H7 (cell line): ENCODE measurements at regions not wholly inside any gene's neighbourhood (a gene's known extent, or its start where the extent isn't known, plus 50 kb on each side); places are given as distances from the start of the nearest gene placed in this dataset.

Experiments
- DNase-seq: peaks from one replicate; pipeline ENCODE4 v3.0.0; 2012
- H3K27me3 ChIP-seq: 2 replicates; pipeline ENCODE4 v1.6.0; 2011; ENCODE audit warnings: mild to moderate bottlenecking, low read length; ENCODE audit not compliant: control insufficient read depth, insufficient read depth
- H3K36me3 ChIP-seq: replicated peaks from 2 replicates; pipeline ENCODE4 v1.5.1; 2011; ENCODE audit warnings: low read length; ENCODE audit not compliant: control insufficient read depth, insufficient read depth
- H3K4me3 ChIP-seq: 2 replicates; pipeline ENCODE4 v1.5.1; 2011; ENCODE audit warnings: low read depth, mild to moderate bottlenecking, control low read depth, low read length, moderate library complexity; ENCODE audit not compliant: insufficient read depth

DNA sequence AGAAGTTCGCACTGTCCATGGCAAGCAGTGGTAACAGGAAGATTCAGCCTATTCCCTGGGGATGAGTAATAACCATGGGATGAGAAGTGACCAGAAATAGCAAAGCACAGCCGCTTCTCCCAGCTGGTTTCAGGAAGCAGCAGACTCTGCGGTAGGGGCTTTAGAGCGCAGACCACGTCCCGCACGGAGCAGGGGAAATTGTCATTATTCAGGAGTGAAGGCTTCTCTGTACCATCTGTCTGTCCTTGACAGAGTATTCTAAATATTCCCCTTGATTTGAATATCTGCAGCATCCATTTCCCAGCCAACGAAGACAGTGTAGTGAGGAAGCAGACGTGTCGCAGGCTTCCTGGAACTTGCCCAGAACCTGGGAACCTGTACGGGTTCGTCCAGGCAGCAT, 159.6 kb downstream of the NXNL2 start:
- H3K36me3 ChIP-seq = no peaks in the 10 kb centered on the region
- H3K27me3 ChIP-seq = no peaks in the 10 kb centered on the region
- no peak for DNase-seq

GRCh38 chr9:88696501-88696900, 161.5 kb downstream of the NXNL2 start:
- no peaks in the 10 kb centered on the region for H3K27me3 ChIP-seq

More for the DNA sequence above, 159.6 kb downstream of the NXNL2 start:
- no peak overlapping the region for H3K4me3 ChIP-seq

DNA sequence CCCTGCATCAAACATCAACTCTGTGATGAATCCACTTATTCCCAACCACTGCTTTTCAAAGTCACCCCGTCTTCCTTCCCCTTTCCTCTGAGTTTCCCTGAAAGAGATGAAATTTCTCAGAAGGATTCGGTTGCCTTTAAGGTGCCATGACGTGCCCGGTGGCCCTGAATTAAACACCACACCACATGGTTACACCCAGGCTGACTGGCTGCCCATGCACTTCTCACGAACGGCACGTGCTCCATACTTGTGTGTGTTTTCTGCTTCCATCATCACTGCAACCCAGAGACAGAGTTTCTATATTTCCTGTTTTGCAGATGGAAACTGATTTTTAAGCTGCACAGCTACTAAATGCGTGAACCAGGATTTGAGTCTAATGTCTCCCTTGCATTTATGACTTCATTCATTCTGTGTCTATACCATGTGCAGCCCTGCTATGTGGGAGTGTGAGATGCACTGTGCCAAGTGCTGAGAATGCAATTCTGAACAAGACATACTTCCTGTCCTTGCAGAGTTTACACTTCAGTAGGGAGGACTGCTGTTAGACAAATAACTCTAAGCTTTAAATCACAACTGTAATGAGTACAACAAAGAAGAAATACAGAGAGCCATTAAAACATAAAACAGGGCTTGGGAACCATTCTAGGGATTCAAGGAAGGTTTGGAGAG, 162.9 kb downstream of the NXNL2 start:
- DNase-seq = no peak
- Histone ChIP-seq H3K36me3 (no peaks in the 10 kb centered on the region), H3K4me3 (no peak overlapping the region), H3K27me3 (no peaks in the 10 kb centered on the region)

More at GRCh38 chr9:88696501-88696900, 161.5 kb downstream of the NXNL2 start:
- Histone ChIP-seq H3K36me3 (no peaks in the 10 kb centered on the region), H3K4me3 (no peak overlapping the region)
- no peak for DNase-seq

DNA sequence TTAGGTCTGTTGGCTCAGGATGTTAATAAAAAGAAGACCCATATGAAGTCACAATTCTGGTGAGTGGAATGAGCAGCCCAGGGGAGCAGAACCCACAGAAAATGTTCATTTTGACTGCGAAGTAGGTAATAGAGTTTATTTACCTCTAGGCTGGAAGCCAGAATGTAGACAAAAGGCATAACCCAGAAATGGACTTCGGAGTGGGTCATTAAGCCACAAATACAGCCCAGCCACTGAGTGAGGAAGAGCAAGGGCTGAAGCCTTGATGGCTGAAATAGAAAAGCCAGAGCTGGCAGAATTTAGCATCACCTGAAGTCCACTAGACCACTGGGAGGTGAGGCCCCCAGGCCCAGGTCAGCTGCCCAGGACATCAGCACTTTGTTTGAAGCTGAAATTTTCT, 168.0 kb downstream of the NXNL2 start:
- Histone ChIP-seq H3K36me3 (no peaks in the 10 kb centered on the region), H3K27me3 (no peaks in the 10 kb centered on the region)
- DNase-seq = no peak

DNA sequence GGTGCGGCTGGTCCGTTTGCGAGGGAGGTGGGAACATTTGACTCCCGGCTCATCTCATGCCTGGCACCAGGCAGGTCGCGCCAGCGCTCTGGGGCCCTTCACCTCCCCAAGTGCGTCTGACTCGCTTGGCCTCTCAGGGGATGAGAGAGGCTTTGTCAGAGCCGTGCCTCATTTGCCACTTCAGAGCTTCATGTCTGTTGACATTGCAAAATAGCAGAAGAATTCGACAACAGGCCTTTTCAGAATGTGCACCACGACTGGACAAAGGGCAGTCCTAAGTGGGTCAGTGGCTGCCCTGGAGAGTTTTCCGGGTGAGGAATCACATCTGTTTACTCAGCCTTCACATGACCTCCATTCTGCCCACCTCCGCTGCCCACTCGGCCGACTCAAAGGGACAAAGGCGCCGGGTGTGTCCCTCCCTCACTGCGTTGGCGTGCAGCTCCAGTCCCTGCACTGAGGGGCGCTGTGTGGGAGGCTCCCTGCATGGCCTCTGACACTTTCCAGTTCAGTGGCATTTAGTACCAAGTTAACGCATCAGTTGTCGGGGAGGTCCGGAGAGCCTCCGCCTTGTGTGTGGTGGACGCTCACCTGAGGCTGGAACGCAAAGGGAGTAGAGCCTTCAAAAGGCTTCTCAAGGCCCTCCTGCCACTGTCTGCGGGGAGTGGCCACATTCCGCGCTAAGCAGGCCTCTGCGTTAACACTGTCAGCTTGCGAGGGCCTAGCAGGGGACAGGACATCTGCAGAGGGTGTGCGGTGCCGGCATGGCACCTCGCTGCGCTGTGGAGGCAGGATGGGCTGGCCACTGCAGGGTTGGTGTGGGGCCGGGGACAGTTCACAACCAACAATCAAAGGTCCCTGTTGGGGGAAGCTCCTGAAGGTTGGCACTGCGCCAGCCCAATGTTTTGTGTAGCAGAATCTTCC, 171.5 kb downstream of the NXNL2 start:
- Histone ChIP-seq H3K4me3 (no peak overlapping the region), H3K27me3 (no peaks in the 10 kb centered on the region), H3K36me3 (no peaks in the 10 kb centered on the region)
- DNase-seq = peak; percentile 48

More for the DNA sequence above, 168.0 kb downstream of the NXNL2 start:
- H3K4me3 ChIP-seq = no peak overlapping the region

DNA sequence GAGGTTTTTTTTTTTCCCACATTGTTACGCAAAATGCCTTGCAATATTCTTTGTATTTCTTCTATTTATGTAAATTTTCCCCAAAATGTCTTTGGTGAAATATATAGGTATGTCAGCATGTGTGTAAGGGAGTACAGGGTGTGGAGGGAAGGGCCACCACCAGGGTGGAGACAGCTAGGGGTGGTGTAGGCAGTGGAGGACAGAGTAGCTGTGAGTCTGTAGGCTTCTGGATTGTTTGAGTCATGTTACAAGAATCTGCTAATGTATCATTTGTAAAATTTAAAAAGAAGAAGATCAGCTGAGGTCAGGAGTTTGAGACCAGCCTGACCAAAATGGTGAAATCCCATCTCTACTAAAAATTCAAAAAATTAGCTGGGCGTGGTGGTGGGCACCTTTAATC, 175.5 kb downstream of the NXNL2 start:
- DNase-seq = no peak
- Histone ChIP-seq H3K36me3 (no peaks in the 10 kb centered on the region), H3K4me3 (no peak overlapping the region), H3K27me3 (no peaks in the 10 kb centered on the region)

- H3K27me3 ChIP-seq = no peaks in the 10 kb centered on the region
- H3K4me3 ChIP-seq = no peak overlapping the region
- H3K36me3 ChIP-seq = no peaks in the 10 kb centered on the region
- DNase-seq = no peak
Observed at GRCh38 chr9:88711719-88712118, 176.7 kb downstream of the NXNL2 start.

DNA sequence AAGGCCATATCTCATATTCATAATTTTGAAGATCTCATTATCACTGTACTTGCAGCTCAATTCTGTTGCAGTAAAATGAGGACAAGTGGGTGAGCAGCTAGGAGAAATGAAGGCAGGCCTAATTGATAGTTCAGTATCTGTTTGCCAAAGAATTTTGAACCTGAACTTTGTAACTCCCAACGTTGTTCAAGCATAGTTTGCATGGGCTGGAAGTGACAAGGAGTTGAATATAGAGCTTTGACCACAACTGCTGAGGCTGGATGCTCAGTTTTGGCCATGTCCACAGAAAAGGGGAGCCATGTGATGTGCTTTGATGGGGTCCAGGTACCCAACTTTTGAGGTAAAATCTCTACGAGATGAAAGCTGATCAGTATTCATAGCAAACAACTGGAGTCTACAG, 177.5 kb downstream of the NXNL2 start:
- Histone ChIP-seq H3K27me3 (no peaks in the 10 kb centered on the region), H3K36me3 (no peaks in the 10 kb centered on the region), H3K4me3 (no peak overlapping the region)
- DNase-seq = no peak

DNA sequence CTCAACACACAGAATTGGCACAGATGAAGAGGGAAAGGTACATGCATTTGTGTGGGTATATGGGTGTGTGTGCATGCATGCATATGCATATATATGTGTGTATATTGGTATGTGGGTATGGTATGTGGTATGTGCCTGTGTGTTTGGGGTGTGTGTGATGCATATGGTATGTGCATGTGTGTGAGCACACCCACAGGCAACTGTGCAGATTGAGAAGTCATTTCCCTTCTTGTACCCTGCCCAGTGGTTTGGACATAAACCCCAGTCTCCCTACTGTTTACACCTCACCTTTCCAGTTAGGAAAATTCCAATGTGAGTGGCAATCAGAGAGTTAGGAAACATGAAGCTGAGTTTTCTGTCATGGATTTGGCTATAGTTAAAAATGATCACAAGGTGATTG, 178.0 kb downstream of the NXNL2 start:
- Histone ChIP-seq H3K27me3 (no peaks in the 10 kb centered on the region), H3K4me3 (no peak overlapping the region), H3K36me3 (no peaks in the 10 kb centered on the region)
- no peak for DNase-seq

DNA sequence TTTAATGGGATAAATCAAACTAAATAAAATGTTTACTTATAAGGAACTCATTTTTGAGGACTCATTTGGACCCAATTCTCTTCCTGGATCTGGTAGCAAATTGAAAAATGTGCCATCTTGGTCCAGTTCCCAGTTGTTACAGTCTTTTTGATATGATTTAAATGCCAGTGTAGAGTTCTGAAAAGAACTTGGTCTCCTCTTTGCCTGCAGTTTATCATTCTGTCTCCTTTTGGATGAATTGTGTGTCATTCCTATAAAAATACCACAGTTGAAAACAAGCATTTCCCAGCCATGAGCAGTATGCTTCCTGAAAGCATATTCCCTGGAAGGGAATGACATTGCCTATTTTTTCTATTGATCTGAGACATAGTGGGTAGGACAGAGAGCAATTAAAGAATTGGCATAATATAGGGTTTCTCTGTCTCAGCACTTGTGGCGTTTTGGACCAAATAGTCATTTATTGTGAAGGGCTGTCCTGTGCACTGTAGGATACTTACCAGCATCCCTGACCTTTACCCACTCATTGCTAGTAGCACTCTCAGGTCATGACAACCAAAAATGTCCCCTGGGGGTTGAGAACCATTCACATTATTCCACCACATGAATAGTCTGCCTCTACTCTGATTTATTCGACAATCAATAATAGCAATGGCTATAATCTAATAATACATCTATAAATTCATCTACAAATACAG, 181.8 kb downstream of the NXNL2 start:
- Histone ChIP-seq H3K4me3 (no peak overlapping the region), H3K36me3 (no peaks in the 10 kb centered on the region), H3K27me3 (no peaks in the 10 kb centered on the region; the same call in 1 of the 2 replicates)
- DNase-seq = no peak

- no peak overlapping the region for H3K4me3 ChIP-seq
Observed at GRCh38 chr9:88721025-88721424, 186.0 kb downstream of the NXNL2 start.

GRCh38 chr9:88721495-88722279, 186.7 kb downstream of the NXNL2 start:
- Histone ChIP-seq H3K36me3 (no peaks in the 10 kb centered on the region), H3K4me3 (no peak overlapping the region), H3K27me3 (no peaks in the 10 kb centered on the region; the same call in 1 of the 2 replicates)
- no peak for DNase-seq

More at GRCh38 chr9:88721025-88721424, 186.0 kb downstream of the NXNL2 start:
- Histone ChIP-seq H3K27me3 (no peaks in the 10 kb centered on the region; the same call in 1 of the 2 replicates), H3K36me3 (no peaks in the 10 kb centered on the region)
- no peak for DNase-seq

DNA sequence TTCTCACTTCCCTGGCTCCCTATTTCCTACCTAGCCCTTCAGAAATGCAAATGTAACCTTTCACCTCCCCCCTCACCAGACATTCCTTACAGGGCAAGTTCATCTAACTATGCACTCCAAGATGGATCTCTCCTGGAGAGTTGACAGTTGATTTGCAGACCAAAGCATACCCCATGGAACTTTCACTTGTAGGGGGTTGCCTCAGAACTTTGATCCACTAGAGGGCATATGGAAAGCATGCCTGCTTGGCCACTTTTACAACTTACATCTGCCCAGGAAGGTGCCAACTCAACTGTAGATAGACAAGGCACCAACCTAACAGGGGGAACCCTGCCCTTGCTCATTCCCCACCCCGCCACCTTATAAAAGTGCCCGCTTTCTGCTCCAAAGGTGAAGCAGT, 187.8 kb downstream of the NXNL2 start:
- Histone ChIP-seq H3K36me3 (no peaks in the 10 kb centered on the region), H3K4me3 (no peak overlapping the region), H3K27me3 (no peaks in the 10 kb centered on the region; the same call in 1 of the 2 replicates)
- no peak for DNase-seq

- DNase-seq = no peak
- Histone ChIP-seq H3K27me3 (no peaks in the 10 kb centered on the region; the same call in 1 of the 2 replicates), H3K36me3 (no peaks in the 10 kb centered on the region), H3K4me3 (no peak overlapping the region)
Observed at GRCh38 chr9:88723751-88724150, 188.8 kb downstream of the NXNL2 start.
